Neural progenitor cell (in vitro differentiated cells): ENCODE measurements at regions not wholly inside any gene's neighbourhood (a gene's known extent, or its start where the extent isn't known, plus 50 kb on each side); places are given as distances from the start of the nearest gene placed in this dataset.

Source experiments
- DNase-seq: peaks from one replicate; pipeline ENCODE4 v3.0.0-alpha.2; 2016; ENCODE audit warnings: low spot score
- H2AFZ ChIP-seq: fragments of 200-600 bp; sonication (generic); replicated peaks from 2 replicates; pipeline ENCODE4 v1.6.1; 2016; ENCODE audit warnings: antibody characterized with exemption
- H3F3A ChIP-seq: fragments of 200-600 bp; sonication (generic); 2 replicates; pipeline ENCODE4 v1.6.1; 2016; ENCODE audit warnings: antibody characterized with exemption, low read depth
- H3K27ac ChIP-seq: fragments of 200-600 bp; sonication (generic); 2 replicates; pipeline ENCODE4 v1.5.1; 2016; ENCODE audit warnings: mild to moderate bottlenecking
- H3K27me3 ChIP-seq: fragments of 200-600 bp; sonication (generic); 2 replicates; pipeline ENCODE4 v1.6.1; 2016; ENCODE audit warnings: mild to moderate bottlenecking, moderate library complexity
- H3K36me3 ChIP-seq: fragments of 200-600 bp; sonication (generic); 2 replicates; pipeline ENCODE4 v1.5.1; 2016
- H3K4me1 ChIP-seq: fragments of 200-600 bp; sonication (generic); 2 replicates; pipeline ENCODE4 v1.6.1; 2016; ENCODE audit warnings: mixed run types
- H3K4me2 ChIP-seq: fragments of 200-600 bp; sonication (generic); 2 replicates; pipeline ENCODE4 v1.6.1; 2016
- H3K4me3 ChIP-seq: fragments of 200-600 bp; sonication (generic); 2 replicates; pipeline ENCODE4 v1.5.1; 2016
- H3K79me2 ChIP-seq: fragments of 200-600 bp; sonication (generic); 2 replicates; pipeline ENCODE4 v1.6.1; 2016; ENCODE audit warnings: low read depth
- H3K9ac ChIP-seq: fragments of 200-600 bp; sonication (generic); 2 replicates; pipeline ENCODE4 v1.6.1; 2016
- H3K9me3 ChIP-seq: fragments of 200-600 bp; sonication (generic); 2 replicates; pipeline ENCODE4 v1.5.1; 2016; ENCODE audit warnings: low read depth
- H4K20me1 ChIP-seq: fragments of 200-600 bp; sonication (generic); 2 replicates; pipeline ENCODE4 v1.6.1; 2016; ENCODE audit warnings: low read depth
- H3K27ac Mint-ChIP-seq: 3 replicates; pipeline ENCODE4 v1.8.0; 2021; ENCODE audit warnings: mixed read lengths
- H3K27me3 Mint-ChIP-seq: 2 replicates; pipeline ENCODE4 v1.8.0; 2022; ENCODE audit warnings: low read depth, mild to moderate bottlenecking, inconsistent platforms, moderate library complexity, mixed read lengths; ENCODE audit not compliant: insufficient read depth
- H3K36me3 Mint-ChIP-seq: 3 replicates; pipeline ENCODE4 v1.8.0; 2021; ENCODE audit warnings: mixed read lengths
- H3K4me1 Mint-ChIP-seq: 3 replicates; pipeline ENCODE4 v1.8.0; 2021; ENCODE audit warnings: mixed read lengths
- H3K4me3 Mint-ChIP-seq: 3 replicates; pipeline ENCODE4 v1.8.0; 2021; ENCODE audit warnings: mild to moderate bottlenecking, moderate library complexity, mixed read lengths
- H3K9me3 Mint-ChIP-seq: 3 replicates; pipeline ENCODE4 v1.8.0; 2020; ENCODE audit warnings: mixed read lengths
- EZH2 ChIP-seq: fragments of 200-600 bp; sonication (generic); IDR thresholded peaks from 2 replicates; pipeline ENCODE4 v1.6.1; 2017; ENCODE audit warnings: antibody characterized with exemption, mild to moderate bottlenecking, moderate library complexity
- EZH2phosphoT487 ChIP-seq: fragments of 200-600 bp; sonication (generic); IDR thresholded peaks from 2 replicates; pipeline ENCODE4 v1.6.1; 2017; ENCODE audit warnings: antibody characterized with exemption
- TF ChIP-seq, protein P1 (sequence below): fragments of 200-600 bp; sonication (generic); IDR thresholded peaks from 2 replicates; pipeline ENCODE4 v1.5.1; 2017; ENCODE audit warnings: antibody characterized with exemption, mild to moderate bottlenecking

DNA sequence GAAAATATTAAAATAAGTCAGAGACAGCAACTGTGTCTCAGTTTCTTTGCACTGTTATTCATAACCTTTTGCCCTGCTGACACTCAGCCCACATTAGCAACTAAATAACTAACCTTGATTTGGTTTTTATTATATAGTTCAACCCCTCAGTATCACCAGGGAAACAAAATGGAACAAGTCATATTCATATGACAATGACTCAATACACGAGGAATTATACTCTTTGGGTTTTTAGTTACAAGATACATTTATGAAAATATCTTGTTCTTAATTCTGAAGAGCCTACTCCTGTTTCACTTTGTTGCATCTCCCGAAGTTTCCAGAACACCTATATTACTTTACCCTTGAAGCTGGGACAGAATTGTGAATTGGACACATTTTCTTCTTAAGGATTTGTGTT lies 845.4 kb downstream of the EFNA5 start:
- no peak overlapping the region for H3K27ac ChIP-seq
- H3K36me3 ChIP-seq: no peaks in the 10 kb centered on the region
- no peaks in the 10 kb centered on the region for H3K9me3 ChIP-seq
- Mint-ChIP-seq H3K4me3 (no peak overlapping the region), H3K27ac (no peak overlapping the region), H3K27me3 (no peaks in the 10 kb centered on the region), H3K4me1 (no peaks in the 10 kb centered on the region), H3K36me3 (no peaks in the 10 kb centered on the region), H3K9me3 (no peaks in the 10 kb centered on the region)
- no peak overlapping the region for H2AFZ ChIP-seq
- H3K9ac ChIP-seq: no peak overlapping the region
- no peak overlapping the region for H3K4me3 ChIP-seq
- H4K20me1 ChIP-seq: no peaks in the 10 kb centered on the region
- H3K27me3 ChIP-seq: no peaks in the 10 kb centered on the region
- no peaks in the 10 kb centered on the region for H3F3A ChIP-seq
- H3K79me2 ChIP-seq: no peaks in the 10 kb centered on the region
- no peak for DNase-seq
- H3K4me1 ChIP-seq: no peaks in the 10 kb centered on the region
- TF ChIP-seq, protein P1, sequence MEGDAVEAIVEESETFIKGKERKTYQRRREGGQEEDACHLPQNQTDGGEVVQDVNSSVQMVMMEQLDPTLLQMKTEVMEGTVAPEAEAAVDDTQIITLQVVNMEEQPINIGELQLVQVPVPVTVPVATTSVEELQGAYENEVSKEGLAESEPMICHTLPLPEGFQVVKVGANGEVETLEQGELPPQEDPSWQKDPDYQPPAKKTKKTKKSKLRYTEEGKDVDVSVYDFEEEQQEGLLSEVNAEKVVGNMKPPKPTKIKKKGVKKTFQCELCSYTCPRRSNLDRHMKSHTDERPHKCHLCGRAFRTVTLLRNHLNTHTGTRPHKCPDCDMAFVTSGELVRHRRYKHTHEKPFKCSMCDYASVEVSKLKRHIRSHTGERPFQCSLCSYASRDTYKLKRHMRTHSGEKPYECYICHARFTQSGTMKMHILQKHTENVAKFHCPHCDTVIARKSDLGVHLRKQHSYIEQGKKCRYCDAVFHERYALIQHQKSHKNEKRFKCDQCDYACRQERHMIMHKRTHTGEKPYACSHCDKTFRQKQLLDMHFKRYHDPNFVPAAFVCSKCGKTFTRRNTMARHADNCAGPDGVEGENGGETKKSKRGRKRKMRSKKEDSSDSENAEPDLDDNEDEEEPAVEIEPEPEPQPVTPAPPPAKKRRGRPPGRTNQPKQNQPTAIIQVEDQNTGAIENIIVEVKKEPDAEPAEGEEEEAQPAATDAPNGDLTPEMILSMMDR: no peak
- TF ChIP-seq EZH2phosphoT487 (no peak), EZH2 (no peak)
- no peak overlapping the region for H3K4me2 ChIP-seq

DNA sequence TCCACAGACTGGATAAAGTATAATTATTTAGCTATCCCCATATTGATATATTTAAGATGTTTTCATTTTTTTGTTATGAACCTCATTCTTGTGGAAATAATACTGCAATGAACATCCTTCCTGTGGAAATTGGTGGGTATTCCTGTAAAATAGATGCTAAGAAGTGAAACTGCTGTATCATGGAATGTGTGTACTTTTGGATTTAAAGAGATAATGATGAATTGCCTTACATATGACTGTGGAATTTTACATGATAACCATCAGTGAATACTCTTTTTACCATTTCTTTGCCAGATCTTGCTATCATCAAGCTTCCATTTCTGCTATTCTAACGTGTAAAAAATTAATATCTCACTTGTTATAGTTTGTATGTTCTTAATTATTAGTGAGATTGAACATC lies 847.9 kb downstream of the EFNA5 start:
- Histone ChIP-seq H3K9ac (no peak overlapping the region), H3K27me3 (no peaks in the 10 kb centered on the region), H3K27ac (no peak overlapping the region), H3K4me2 (no peak overlapping the region), H3F3A (no peaks in the 10 kb centered on the region), H2AFZ (no peak overlapping the region), H3K9me3 (no peaks in the 10 kb centered on the region), H3K4me3 (no peak overlapping the region), H4K20me1 (no peaks in the 10 kb centered on the region), H3K4me1 (no peaks in the 10 kb centered on the region), H3K79me2 (no peaks in the 10 kb centered on the region), H3K36me3 (no peaks in the 10 kb centered on the region)
- Mint-ChIP-seq H3K36me3 (no peaks in the 10 kb centered on the region), H3K27me3 (no peaks in the 10 kb centered on the region), H3K4me1 (no peaks in the 10 kb centered on the region), H3K4me3 (no peak overlapping the region), H3K27ac (no peak overlapping the region), H3K9me3 (no peaks in the 10 kb centered on the region)
- no peak for TF ChIP-seq EZH2
- TF ChIP-seq, protein P1: no peak
- no peak for TF ChIP-seq EZH2phosphoT487
- DNase-seq: no peak

DNA sequence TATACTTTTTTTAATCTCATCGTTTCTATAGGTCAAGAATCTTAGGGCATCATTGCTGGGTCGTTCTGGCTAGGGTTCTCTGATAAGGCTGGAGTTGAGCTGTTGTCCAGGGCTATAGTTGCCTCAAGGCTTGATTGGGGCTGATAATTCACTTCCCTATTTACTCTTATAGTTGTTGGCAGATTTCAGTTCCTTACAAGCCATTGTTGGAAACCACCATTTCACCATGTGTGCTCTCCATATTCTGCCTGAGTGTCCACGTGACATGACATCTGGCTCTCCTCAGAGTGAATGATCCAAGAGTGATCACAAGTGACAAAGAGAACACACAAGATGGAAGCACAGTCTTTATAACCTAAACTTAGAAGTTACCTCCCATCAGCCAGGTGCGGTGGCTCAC lies 852.2 kb downstream of the EFNA5 start:
- Mint-ChIP-seq H3K4me3 (no peak overlapping the region), H3K4me1 (peaks cover 10% of the 10 kb centered on the region), H3K36me3 (no peaks in the 10 kb centered on the region), H3K27ac (no peak overlapping the region), H3K27me3 (no peaks in the 10 kb centered on the region), H3K9me3 (no peaks in the 10 kb centered on the region)
- no peak overlapping the region for H3K4me3 ChIP-seq
- no peaks in the 10 kb centered on the region for H3K9me3 ChIP-seq
- H2AFZ ChIP-seq: no peak overlapping the region
- H3K27me3 ChIP-seq: no peaks in the 10 kb centered on the region
- no peak for DNase-seq
- no peaks in the 10 kb centered on the region for H3K4me1 ChIP-seq
- no peaks in the 10 kb centered on the region for H3K79me2 ChIP-seq
- H4K20me1 ChIP-seq: no peaks in the 10 kb centered on the region
- no peaks in the 10 kb centered on the region for H3F3A ChIP-seq
- no peak overlapping the region for H3K9ac ChIP-seq
- H3K4me2 ChIP-seq: no peak overlapping the region
- H3K27ac ChIP-seq: no peak overlapping the region
- H3K36me3 ChIP-seq: no peaks in the 10 kb centered on the region
- TF ChIP-seq EZH2: no peak
- TF ChIP-seq, protein P1: no peak
- TF ChIP-seq EZH2phosphoT487: no peak

DNA sequence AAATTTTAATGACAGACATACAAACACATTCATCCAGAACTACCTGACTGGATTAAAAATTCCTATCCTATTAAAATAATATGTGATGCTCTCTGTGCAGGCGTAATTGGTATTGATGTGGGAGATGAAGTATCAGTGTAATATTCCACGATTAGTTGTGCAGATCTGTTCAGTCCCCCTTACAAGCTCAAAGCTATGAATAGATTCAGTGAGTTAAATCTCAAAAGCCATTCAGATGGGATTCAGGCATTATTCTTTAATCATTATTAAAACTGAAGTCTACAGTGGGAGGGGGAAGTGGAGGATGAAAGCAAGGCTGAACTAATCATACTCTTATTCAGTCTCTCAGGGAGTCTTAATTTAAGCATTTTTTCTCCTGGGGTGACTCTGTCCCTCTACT lies 855.8 kb downstream of the EFNA5 start:
- Mint-ChIP-seq H3K4me3 (no peak overlapping the region), H3K36me3 (peaks cover 4% of the 10 kb centered on the region), H3K9me3 (peaks cover 6% of the 10 kb centered on the region), H3K27ac (no peak overlapping the region), H3K27me3 (no peaks in the 10 kb centered on the region), H3K4me1 (peaks cover 10% of the 10 kb centered on the region)
- no peaks in the 10 kb centered on the region for H3F3A ChIP-seq
- H3K36me3 ChIP-seq: no peaks in the 10 kb centered on the region
- no peaks in the 10 kb centered on the region for H3K4me1 ChIP-seq
- no peaks in the 10 kb centered on the region for H3K27me3 ChIP-seq
- TF ChIP-seq EZH2phosphoT487: no peak
- TF ChIP-seq EZH2: no peak
- TF ChIP-seq, protein P1: no peak
- no peaks in the 10 kb centered on the region for H4K20me1 ChIP-seq
- no peaks in the 10 kb centered on the region for H3K9me3 ChIP-seq
- no peak overlapping the region for H3K4me2 ChIP-seq
- no peak overlapping the region for H3K27ac ChIP-seq
- no peak overlapping the region for H2AFZ ChIP-seq
- no peak overlapping the region for H3K9ac ChIP-seq
- no peak for DNase-seq
- no peaks in the 10 kb centered on the region for H3K79me2 ChIP-seq
- no peak overlapping the region for H3K4me3 ChIP-seq
